SJSA1 (cell line): ENCODE measurements at regions not wholly inside any gene's neighbourhood (a gene's known extent, or its start where the extent isn't known, plus 50 kb on each side); places are given as distances from the start of the nearest gene placed in this dataset.
"Not testable (repeated sequence)": the region's sequence is repeated elsewhere in the genome, so short reads cannot be mapped to it uniquely, and the experiment has no call there.

Experiments
- DNase-seq, 2 experiments: peaks; one replicate each; pipeline ENCODE4 v3.0.0-alpha.2; 2015 to 2020; ENCODE audit warnings: low spot score in 2 of 2, low read depth in 1 of 2
- H3K27ac ChIP-seq: fragments of 250-450 bp; sonication (Bioruptor Pico); 2 replicates; pipeline ENCODE4 v1.5.1; 2020; ENCODE audit warnings: mild to moderate bottlenecking, moderate library complexity
- H3K27me3 ChIP-seq: fragments of 250-450 bp; sonication (Bioruptor Pico); replicated peaks from 2 replicates; pipeline ENCODE4 v1.5.1; 2020; ENCODE audit warnings: mild to moderate bottlenecking, moderate library complexity
- H3K36me3 ChIP-seq: fragments of 250-450 bp; sonication (Bioruptor Pico); 2 replicates; pipeline ENCODE4 v1.5.1; 2020; ENCODE audit warnings: mild to moderate bottlenecking
- H3K4me1 ChIP-seq: fragments of 250-450 bp; sonication (Bioruptor Pico); replicated peaks from 2 replicates; pipeline ENCODE4 v1.6.1; 2021; ENCODE audit warnings: mild to moderate bottlenecking
- H3K4me3 ChIP-seq: fragments of 250-450 bp; sonication (Bioruptor Pico); 2 replicates; pipeline ENCODE4 v1.5.1; 2020; ENCODE audit warnings: mild to moderate bottlenecking
- H3K9me3 ChIP-seq: fragments of 250-450 bp; sonication (Bioruptor Pico); replicated peaks from 2 replicates; pipeline ENCODE4 v1.5.1; 2020; ENCODE audit warnings: mild to moderate bottlenecking

DNA sequence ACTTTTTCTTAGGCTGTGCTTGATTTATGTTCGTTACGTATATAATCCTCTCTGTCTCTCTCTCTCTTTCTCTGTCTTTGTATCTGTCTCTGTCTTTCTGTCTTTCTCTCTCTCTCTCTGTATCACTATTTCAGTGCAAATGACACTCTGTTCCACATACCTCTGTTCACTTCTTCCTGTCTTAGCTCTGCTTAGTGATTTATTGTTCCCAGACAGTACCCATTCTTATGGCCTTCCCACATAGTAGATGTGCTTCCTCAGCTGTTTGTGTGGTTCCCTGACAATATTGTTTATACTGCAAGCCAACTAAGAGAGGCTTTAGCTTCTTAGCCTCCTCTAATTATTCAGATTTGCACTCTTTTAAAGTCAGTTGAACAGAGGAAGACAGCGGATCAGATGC, 1244.2 kb downstream of the DIAPH3 start:
- Histone ChIP-seq H3K4me1 (no peaks in the 10 kb centered on the region), H3K27ac (no peak overlapping the region), H3K4me3 (no peak overlapping the region), H3K36me3 (no peaks in the 10 kb centered on the region), H3K27me3 (no peaks in the 10 kb centered on the region), H3K9me3 (no peaks in the 10 kb centered on the region)
- no peak for DNase-seq

DNA sequence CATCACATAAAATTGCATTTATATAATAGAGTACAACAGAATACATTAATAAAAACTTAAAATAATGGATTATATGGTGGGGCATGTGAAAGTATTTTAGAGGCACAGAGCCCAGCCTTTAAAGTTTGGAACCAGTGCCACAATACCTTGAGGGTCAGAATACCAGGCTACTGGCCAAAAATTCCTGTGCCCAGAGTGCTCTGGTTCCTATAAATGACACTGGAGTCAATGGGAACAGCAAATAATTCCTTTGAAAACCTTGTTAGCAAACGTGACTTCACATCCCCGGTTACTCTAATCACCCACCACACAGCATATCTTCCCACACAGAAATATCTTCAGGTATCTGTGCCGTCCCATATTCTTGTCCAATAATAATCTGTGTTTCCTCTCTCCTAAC, 1242.6 kb downstream of the DIAPH3 start:
- no peaks in the 10 kb centered on the region for H3K36me3 ChIP-seq
- H3K9me3 ChIP-seq, result no peaks in the 10 kb centered on the region
- no peak overlapping the region for H3K4me3 ChIP-seq
- no peaks in the 10 kb centered on the region for H3K27me3 ChIP-seq
- no peak for DNase-seq
- no peaks in the 10 kb centered on the region for H3K4me1 ChIP-seq
- H3K27ac ChIP-seq, result no peak overlapping the region

DNA sequence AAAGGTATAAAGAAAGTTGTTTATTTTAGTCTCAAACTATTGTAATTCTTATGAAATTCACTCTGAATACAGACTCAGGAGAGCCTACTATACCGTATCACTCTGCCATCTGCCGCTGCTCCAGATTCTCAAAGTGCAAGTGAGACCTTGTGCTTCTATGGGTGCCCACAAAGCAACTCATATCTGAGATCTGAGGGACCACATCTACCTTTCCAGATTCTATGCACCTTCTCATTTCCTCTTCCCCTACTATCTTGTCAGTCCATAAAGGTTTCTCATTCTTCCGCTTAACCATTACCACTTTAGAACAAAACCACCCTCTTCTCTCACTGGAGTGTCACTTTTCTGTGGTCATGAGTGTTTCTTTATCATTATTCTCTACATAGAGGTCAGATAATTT, 1236.9 kb downstream of the DIAPH3 start:
- H3K36me3 ChIP-seq, result no peaks in the 10 kb centered on the region
- no peak overlapping the region for H3K27ac ChIP-seq
- DNase-seq, result no peak
- H3K4me3 ChIP-seq, result no peak overlapping the region
- H3K4me1 ChIP-seq, result no peaks in the 10 kb centered on the region
- no peaks in the 10 kb centered on the region for H3K27me3 ChIP-seq
- no peaks in the 10 kb centered on the region for H3K9me3 ChIP-seq

DNA sequence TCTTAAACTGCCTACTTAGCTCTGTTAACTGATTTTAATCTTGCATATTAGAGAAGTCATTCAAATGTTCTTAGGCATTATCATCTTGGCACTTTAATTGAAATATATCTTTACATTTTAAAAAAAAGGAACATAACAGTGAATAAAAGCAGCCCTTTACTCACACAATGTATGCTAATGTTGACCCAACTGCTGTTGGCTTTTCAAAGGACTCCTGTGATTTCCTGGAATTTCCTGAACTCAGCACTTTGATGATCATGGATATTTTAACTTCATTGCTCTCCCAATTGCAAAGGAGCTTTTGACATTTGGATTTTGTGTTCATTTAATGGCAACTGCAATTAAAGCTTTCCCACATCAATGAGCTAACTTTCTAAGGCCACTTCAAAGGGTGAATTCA, 1230.3 kb downstream of the DIAPH3 start:
- H3K4me1 ChIP-seq, result no peaks in the 10 kb centered on the region
- H3K27ac ChIP-seq, result no peak overlapping the region
- H3K27me3 ChIP-seq, result no peaks in the 10 kb centered on the region
- H3K36me3 ChIP-seq, result no peaks in the 10 kb centered on the region
- H3K4me3 ChIP-seq, result no peak overlapping the region
- DNase-seq, result no peak
- no peaks in the 10 kb centered on the region for H3K9me3 ChIP-seq

DNA sequence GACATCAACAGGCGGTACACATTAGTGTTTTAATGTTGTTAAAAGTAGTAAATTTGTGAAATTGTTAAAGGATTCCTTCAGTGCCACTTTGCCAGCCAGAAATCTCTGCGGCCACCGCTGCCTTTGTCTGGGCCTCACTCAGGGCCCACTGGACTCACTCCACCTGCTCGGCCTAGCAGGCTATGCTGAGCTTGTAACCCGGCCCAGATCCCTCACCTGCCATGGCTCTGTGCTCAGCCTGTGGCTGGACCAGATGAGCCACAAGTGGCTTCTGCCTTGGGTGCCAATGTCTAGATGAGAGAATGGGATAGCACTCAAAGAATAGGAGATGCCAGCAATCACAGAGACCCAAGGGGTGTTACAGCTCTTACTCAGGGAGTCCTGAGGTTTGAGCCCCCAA, 1228.0 kb downstream of the DIAPH3 start:
- no peaks in the 10 kb centered on the region for H3K36me3 ChIP-seq
- DNase-seq, result no peak
- H3K27me3 ChIP-seq, result no peaks in the 10 kb centered on the region
- H3K27ac ChIP-seq, result no peak overlapping the region
- H3K4me1 ChIP-seq, result no peaks in the 10 kb centered on the region
- no peak overlapping the region for H3K4me3 ChIP-seq
- H3K9me3 ChIP-seq, result no peaks in the 10 kb centered on the region

DNA sequence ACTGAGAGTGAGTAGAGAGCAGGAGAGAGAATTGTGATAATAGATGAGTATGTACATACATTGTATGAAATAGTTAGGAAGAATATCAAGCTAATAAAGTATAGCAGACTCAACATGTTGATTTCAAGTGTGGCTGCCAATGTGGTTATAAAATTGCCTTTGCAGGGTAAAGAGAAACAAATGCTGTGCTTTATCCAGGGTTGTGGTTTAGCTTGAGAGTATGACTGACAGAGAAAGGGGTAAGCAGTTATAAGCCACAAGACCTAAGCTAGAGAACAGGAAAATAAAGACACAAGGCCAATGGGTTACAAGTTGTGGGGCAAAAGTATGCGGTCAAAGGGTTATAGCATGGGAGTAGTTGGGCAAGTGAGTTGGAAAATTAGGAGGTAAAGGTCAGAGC, 1217.5 kb downstream of the DIAPH3 start:
- H3K9me3 ChIP-seq, result no peaks in the 10 kb centered on the region
- H3K36me3 ChIP-seq, result no peaks in the 10 kb centered on the region
- no peak overlapping the region for H3K4me3 ChIP-seq
- no peak for DNase-seq
- H3K27me3 ChIP-seq, result no peaks in the 10 kb centered on the region
- H3K4me1 ChIP-seq, result no peaks in the 10 kb centered on the region
- H3K27ac ChIP-seq, result no peak overlapping the region

DNA sequence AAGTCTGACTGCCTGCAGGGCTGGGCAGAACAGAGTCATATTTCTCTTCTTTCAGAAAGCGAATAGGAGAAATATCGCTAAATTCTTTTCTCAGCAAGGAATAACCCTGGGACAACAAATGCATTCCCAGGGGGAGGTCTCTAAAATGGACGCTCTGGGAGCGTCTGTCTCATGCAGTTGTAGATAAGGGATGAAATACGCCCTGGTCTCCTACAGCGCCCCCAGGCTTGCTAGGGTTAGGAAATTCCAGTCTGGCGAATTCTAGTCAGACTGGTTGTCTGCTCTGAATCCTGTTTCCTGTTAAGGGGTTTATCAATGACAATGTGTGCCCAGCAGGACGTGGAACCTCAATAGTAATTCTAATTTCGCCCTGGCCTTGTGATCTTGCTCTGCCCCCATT, 1214.1 kb downstream of the DIAPH3 start:
- Histone ChIP-seq H3K27me3 (no peaks in the 10 kb centered on the region), H3K36me3 (no peaks in the 10 kb centered on the region)
- no peak for DNase-seq

DNA sequence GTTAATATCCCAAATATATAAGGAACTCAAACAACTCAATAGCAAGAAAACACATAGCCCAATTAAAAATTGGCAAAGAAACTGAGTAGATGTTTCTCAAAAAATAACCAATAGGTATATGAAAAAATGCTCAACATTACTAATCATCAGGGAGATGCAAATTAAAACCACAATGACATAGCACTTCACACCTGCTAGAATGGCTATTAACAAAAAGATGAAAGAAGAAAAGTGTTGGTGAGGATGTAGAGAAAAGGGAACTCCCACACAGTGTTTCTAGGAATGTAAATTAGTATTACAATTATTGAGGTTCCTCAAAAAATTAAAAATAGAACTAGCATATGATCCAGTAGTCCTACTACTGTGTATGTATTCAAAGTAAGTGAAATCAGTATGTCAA, 1212.8 kb downstream of the DIAPH3 start:
- no peaks in the 10 kb centered on the region for H3K9me3 ChIP-seq
- H3K27me3 ChIP-seq, result no peaks in the 10 kb centered on the region
- no peaks in the 10 kb centered on the region for H3K36me3 ChIP-seq
- DNase-seq, result no peak
- no peak overlapping the region for H3K4me3 ChIP-seq
- no peak overlapping the region for H3K27ac ChIP-seq
- no peaks in the 10 kb centered on the region for H3K4me1 ChIP-seq

More for the DNA sequence above, 1214.1 kb downstream of the DIAPH3 start:
- H3K4me1 ChIP-seq, result no peaks in the 10 kb centered on the region
- no peak overlapping the region for H3K27ac ChIP-seq
- no peaks in the 10 kb centered on the region for H3K9me3 ChIP-seq
- H3K4me3 ChIP-seq, result no peak overlapping the region

DNA sequence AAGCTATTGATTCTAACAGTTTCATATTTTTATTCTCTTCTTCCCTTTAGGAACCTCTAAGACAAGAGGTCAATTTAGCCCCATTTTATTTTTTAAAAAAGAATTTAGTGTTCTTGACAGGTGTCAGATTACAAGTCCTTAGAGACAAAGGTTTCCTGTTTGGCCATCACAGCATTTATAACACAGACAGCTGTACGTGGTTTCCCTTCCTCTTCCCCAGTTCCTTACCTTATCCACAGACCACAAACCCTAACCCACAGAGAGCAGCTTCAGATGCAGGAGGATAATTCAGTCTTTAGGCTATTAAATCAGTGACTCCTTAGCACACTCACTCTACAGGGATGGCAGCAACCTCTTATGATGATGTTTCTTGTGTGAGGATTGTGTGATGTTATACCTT, 1210.1 kb downstream of the DIAPH3 start:
- Histone ChIP-seq H3K4me1 (no peaks in the 10 kb centered on the region), H3K9me3 (no peaks in the 10 kb centered on the region), H3K36me3 (no peaks in the 10 kb centered on the region), H3K27ac (no peak overlapping the region), H3K4me3 (no peak overlapping the region), H3K27me3 (no peaks in the 10 kb centered on the region)
- DNase-seq, result no peak

DNA sequence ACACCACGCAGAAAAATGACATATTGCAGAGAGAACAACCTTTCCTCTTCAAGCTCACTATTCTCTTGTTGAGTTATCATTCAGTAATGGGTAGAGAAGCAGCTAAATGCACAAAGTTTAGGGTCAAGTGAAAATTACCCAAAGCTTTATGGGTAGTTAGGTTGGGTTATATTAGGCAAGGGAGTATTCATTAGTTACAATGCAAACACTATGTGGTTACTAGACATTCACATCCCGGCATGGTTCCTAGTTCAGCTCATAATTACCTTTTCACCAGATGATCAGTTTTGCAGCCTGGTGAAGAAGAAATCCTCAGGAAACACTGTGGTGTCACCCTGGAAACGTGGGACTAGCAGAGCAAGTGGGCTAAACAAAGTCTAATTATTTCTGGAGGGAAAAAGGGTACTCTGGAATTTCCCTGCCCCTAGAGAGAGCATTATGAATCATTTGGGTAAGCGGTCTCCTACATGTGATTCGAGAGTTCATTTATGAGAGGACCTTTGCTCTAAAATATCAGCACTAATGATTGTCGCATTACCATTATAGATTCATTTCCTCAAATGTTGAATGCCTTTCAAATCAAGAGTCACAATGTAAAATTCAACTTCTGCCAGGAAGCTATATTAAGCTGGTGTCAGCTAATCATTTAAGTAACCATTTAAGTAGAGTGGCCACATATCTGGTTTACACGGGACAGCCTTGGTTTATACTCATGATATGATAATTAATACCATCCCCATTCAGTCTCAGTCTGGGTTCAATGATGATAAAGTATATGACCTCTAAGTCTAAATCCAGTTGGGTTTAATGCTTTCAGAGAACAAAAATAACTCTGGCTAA, 1208.0 kb downstream of the DIAPH3 start:
- H3K27me3 ChIP-seq, result no peaks in the 10 kb centered on the region

DNA sequence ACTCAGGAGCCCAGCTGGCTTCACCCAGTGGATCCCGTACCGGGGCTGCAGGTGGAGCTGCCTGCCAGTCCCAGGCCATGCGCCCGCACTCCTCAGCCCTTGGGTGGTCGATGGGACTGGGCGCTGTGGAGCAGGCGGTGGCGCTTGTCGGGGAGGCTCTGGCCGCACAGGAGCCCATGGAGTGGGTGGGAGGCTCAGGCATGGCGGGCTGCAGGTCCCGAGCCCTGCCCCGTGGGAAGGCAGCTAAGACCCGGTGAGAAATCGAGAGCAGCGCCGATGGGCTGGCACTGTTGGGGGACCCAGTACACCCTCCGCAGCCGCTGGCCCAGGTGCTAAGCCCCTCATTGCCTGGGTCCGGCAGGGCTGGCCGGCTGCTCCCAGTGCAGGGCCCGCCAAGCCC, 1205.6 kb downstream of the DIAPH3 start:
- H3K4me3 ChIP-seq, DNase-seq: not testable (repeated sequence)

More for the DNA sequence above, 1208.0 kb downstream of the DIAPH3 start:
- no peak for DNase-seq
- no peaks in the 10 kb centered on the region for H3K4me1 ChIP-seq
- H3K27ac ChIP-seq, result no peak overlapping the region
- no peaks in the 10 kb centered on the region for H3K9me3 ChIP-seq
- no peaks in the 10 kb centered on the region for H3K36me3 ChIP-seq
- H3K4me3 ChIP-seq, result no peak overlapping the region

DNA sequence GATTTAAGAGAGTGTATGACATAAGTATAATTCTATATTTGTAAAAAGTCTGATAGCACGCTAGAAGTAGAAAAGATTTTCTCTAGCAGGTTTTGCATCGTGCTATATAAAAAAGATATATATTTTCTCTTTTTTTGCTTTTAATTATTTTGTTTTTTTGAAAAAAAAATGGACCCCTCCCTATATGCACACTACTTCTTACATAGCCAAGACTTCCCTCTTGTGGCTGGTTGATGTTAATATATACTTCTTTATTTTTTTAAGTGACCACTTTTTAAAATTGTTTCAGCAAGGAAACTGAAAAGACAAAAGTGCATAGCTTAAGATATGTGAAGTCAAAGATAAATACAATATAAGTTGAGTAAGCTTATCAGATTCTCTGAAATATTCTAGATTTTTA, 1202.8 kb downstream of the DIAPH3 start:
- Histone ChIP-seq H3K9me3 (no peaks in the 10 kb centered on the region), H3K36me3 (no peaks in the 10 kb centered on the region), H3K27me3 (no peaks in the 10 kb centered on the region), H3K27ac (no peak overlapping the region), H3K4me3 (no peak overlapping the region), H3K4me1 (no peaks in the 10 kb centered on the region)
- DNase-seq, result no peak

More for the DNA sequence above, 1205.6 kb downstream of the DIAPH3 start:
- H3K4me1 ChIP-seq, H3K27ac ChIP-seq, H3K27me3 ChIP-seq, H3K36me3 ChIP-seq, H3K9me3 ChIP-seq: not testable (repeated sequence)

DNA sequence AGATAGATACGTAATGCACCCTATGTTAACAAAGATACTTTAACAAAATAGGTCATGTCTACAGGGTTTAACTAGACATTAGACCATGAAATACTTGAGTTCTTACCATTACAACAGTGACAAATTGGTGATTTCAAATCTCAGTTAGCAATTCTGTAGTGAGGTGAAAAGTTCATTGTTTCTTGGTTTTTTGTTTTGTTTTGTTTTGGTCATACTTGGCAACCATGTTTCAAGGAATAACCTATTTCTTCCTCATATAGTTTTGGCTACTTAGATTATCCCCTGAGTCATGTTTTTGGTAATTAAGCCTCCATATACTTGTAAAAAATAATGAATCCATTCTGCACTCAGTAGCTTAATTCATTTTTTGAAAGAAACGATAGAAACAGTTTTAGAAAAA, 1200.4 kb downstream of the DIAPH3 start:
- Histone ChIP-seq H3K4me1 (no peaks in the 10 kb centered on the region), H3K9me3 (no peaks in the 10 kb centered on the region), H3K4me3 (no peak overlapping the region), H3K36me3 (no peaks in the 10 kb centered on the region), H3K27ac (no peak overlapping the region), H3K27me3 (no peaks in the 10 kb centered on the region)
- no peak for DNase-seq

DNA sequence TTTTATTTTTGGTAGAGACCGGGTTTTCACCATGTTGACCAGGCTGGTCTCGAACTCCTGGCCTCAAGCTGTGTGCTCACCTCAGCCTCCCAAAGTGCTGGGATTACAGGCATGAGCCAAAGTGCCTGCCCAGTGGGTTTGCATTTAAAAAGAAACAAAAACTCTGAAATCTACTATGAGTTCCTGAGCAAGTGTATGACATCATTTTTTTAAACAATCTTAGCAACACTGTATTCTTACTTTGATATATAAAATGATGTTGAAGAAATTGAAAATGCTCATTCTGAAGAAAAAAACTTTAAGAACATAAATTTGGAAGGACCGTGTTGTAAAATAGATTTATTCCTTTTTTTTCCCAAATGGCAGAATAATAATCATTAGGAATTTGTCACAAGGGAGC, 1199.7 kb downstream of the DIAPH3 start:
- DNase-seq, result no peak
- Histone ChIP-seq H3K4me1 (no peaks in the 10 kb centered on the region), H3K36me3 (no peaks in the 10 kb centered on the region), H3K9me3 (no peaks in the 10 kb centered on the region), H3K27me3 (no peaks in the 10 kb centered on the region), H3K27ac (no peak overlapping the region), H3K4me3 (no peak overlapping the region)

DNA sequence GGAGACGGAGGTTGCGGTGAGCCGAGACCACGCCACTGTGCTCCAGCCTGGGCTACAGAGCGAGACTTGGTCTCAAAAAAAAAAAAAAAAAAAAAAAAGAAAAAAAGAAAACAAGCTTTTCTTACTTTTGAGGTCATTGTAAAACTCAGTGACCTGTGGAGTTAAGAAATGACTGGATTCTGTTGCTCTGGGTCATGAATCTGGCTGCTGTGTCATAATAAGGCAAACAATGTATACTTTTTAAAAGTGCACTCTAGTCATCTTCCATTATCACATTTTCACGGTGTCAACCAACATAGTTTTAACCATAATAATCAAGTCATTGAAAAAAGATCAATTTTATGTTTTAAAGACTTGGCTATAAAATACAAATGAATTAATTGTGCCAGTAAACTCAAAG, 1186.6 kb downstream of the DIAPH3 start:
- H3K4me3 ChIP-seq, result no peak overlapping the region
- no peaks in the 10 kb centered on the region for H3K36me3 ChIP-seq
- no peak for DNase-seq
- no peaks in the 10 kb centered on the region for H3K4me1 ChIP-seq
- H3K27me3 ChIP-seq, result no peaks in the 10 kb centered on the region
- H3K9me3 ChIP-seq, result no peaks in the 10 kb centered on the region
- H3K27ac ChIP-seq, result no peak overlapping the region
